Transverse colon (tissue), 3 donors: ENCODE measurements at regions not wholly inside any gene's neighbourhood (a gene's known extent, or its start where the extent isn't known, plus 50 kb on each side); places are given as distances from the start of the nearest gene placed in this dataset.

Experiments
- EP300 ChIP-seq: sonication (generic); formaldehyde crosslinking; IDR thresholded peaks from one replicate; pipeline ENCODE4 v1.6.1; 2017; ENCODE audit warnings: antibody characterized with exemption, low read depth
- TF ChIP-seq, protein P1 (sequence below), 5 experiments: fragments of 200-600 bp in 3 of 5; fragments of 450-650 bp in 2 of 5; sonication (generic) in 3 of 5; IDR thresholded peaks; 1 replicate in 2 of 5; 2 replicates in 3 of 5; pipeline ENCODE4 v1.5.1; 2016 to 2017; ENCODE audit warnings: antibody characterized with exemption in 5 of 5, inconsistent platforms in 3 of 5, mild to moderate bottlenecking in 2 of 5, moderate library complexity in 1 of 5

GRCh38 chr16:56067406-56067805 is 123.9 kb upstream of the GNAO1 start:
- TF ChIP-seq, protein P1, sequence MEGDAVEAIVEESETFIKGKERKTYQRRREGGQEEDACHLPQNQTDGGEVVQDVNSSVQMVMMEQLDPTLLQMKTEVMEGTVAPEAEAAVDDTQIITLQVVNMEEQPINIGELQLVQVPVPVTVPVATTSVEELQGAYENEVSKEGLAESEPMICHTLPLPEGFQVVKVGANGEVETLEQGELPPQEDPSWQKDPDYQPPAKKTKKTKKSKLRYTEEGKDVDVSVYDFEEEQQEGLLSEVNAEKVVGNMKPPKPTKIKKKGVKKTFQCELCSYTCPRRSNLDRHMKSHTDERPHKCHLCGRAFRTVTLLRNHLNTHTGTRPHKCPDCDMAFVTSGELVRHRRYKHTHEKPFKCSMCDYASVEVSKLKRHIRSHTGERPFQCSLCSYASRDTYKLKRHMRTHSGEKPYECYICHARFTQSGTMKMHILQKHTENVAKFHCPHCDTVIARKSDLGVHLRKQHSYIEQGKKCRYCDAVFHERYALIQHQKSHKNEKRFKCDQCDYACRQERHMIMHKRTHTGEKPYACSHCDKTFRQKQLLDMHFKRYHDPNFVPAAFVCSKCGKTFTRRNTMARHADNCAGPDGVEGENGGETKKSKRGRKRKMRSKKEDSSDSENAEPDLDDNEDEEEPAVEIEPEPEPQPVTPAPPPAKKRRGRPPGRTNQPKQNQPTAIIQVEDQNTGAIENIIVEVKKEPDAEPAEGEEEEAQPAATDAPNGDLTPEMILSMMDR (IDR thresholded peaks at IDR 0.05) = no peak
- no peak for TF ChIP-seq EP300
